PC-9 (cell line): ENCODE measurements at regions not wholly inside any gene's neighbourhood (a gene's known extent, or its start where the extent isn't known, plus 50 kb on each side); places are given as distances from the start of the nearest gene placed in this dataset.

Experiments
- BruUV-seq: library from RNA; stranded (reverse); fragments of 400-500 nt; replicated peaks from 2 replicates; lab custom pipeline; 2021; lab: Mats Ljungman, UMichigan
- CTCF ChIA-PET: fragments of 300-600 bp; sonication (Branson Sonifier 250); formaldehyde crosslinking; loops from one replicate; lab custom pipeline; 2022; ENCODE audit warnings: antibody characterized with exemption; lab: Charles Lee
- POLR2A ChIA-PET: fragments of 300-600 bp; sonication (Branson Sonifier 250); formaldehyde crosslinking; loops from one replicate; lab custom pipeline; 2022; ENCODE audit warnings: antibody characterized with exemption; ENCODE audit not compliant: unreplicated experiment; lab: Charles Lee
- DNase-seq, 2 experiments: peaks; one replicate each; pipeline versions ENCODE4 v3.0.0 to v3.0.0-alpha.2; 2015 to 2022; ENCODE audit warnings: mixed read lengths in 1 of 2
- H2AFZ ChIP-seq: fragments of 200-600 bp; sonication (generic); 2 replicates; pipeline ENCODE4 v1.8.1; 2017; ENCODE audit warnings: antibody characterized with exemption
- H3F3A ChIP-seq: fragments of 200-600 bp; sonication (generic); 2 replicates; pipeline ENCODE4 v1.8.1; 2017; ENCODE audit warnings: antibody characterized with exemption, mild to moderate bottlenecking, low read depth; ENCODE audit not compliant: insufficient read depth
- H3K27ac ChIP-seq: fragments of 200-600 bp; sonication (generic); 2 replicates; pipeline ENCODE4 v1.6.1; 2016; ENCODE audit warnings: mixed run types
- H3K27me3 ChIP-seq: fragments of 200-600 bp; sonication (generic); 2 replicates; pipeline ENCODE4 v1.6.1; 2016; ENCODE audit warnings: low read depth, mixed run types; ENCODE audit not compliant: insufficient read depth
- H3K36me3 ChIP-seq: fragments of 200-600 bp; sonication (generic); 2 replicates; pipeline ENCODE4 v1.6.1; 2016; ENCODE audit warnings: low read depth, mixed run types
- H3K4me1 ChIP-seq: fragments of 200-600 bp; sonication (generic); replicated peaks from 2 replicates; pipeline ENCODE4 v1.6.1; 2016; ENCODE audit warnings: mixed run types; ENCODE audit not compliant: insufficient read depth
- H3K4me2 ChIP-seq: fragments of 200-600 bp; sonication (generic); 2 replicates; pipeline ENCODE4 v1.6.1; 2017; ENCODE audit warnings: mixed run types
- H3K4me3 ChIP-seq: fragments of 200-600 bp; sonication (generic); 2 replicates; pipeline ENCODE4 v1.6.1; 2016; ENCODE audit warnings: mixed run types
- H3K79me2 ChIP-seq: fragments of 200-600 bp; sonication (generic); 2 replicates; pipeline ENCODE4 v1.6.1; 2017; ENCODE audit warnings: low read depth, mixed run types
- H3K9me2 ChIP-seq: fragments of 200-600 bp; sonication (generic); 2 replicates; pipeline ENCODE4 v1.8.1; 2017; ENCODE audit warnings: mild to moderate bottlenecking; ENCODE audit not compliant: insufficient read depth
- H3K9me3 ChIP-seq: fragments of 200-600 bp; sonication (generic); 2 replicates; pipeline ENCODE4 v1.8.1; 2016; ENCODE audit warnings: low read depth; ENCODE audit not compliant: insufficient read depth
- H4K20me1 ChIP-seq: fragments of 200-600 bp; sonication (generic); 2 replicates; pipeline ENCODE4 v1.8.1; 2017; ENCODE audit not compliant: insufficient read depth
- EZH2 ChIP-seq: fragments of 200-600 bp; sonication (generic); IDR thresholded peaks from 2 replicates; pipeline ENCODE4 v1.8.0; 2017; ENCODE audit warnings: antibody characterized with exemption, low read depth
- intact Hi-C: fragments of 100-400 bp; cut with micrococcal nuclease; formaldehyde crosslinking; loops from one replicate; pipeline ENCODE4 v1.10.0; 2022; ENCODE audit not compliant: unreplicated experiment
- TF ChIP-seq, protein P1 (sequence below): fragments of 200-600 bp; sonication (generic); conservative IDR thresholded peaks from 2 replicates; pipeline ENCODE4 v1.6.1; 2017; ENCODE audit warnings: mixed run types, antibody characterized with exemption, mild to moderate bottlenecking, moderate library complexity

DNA sequence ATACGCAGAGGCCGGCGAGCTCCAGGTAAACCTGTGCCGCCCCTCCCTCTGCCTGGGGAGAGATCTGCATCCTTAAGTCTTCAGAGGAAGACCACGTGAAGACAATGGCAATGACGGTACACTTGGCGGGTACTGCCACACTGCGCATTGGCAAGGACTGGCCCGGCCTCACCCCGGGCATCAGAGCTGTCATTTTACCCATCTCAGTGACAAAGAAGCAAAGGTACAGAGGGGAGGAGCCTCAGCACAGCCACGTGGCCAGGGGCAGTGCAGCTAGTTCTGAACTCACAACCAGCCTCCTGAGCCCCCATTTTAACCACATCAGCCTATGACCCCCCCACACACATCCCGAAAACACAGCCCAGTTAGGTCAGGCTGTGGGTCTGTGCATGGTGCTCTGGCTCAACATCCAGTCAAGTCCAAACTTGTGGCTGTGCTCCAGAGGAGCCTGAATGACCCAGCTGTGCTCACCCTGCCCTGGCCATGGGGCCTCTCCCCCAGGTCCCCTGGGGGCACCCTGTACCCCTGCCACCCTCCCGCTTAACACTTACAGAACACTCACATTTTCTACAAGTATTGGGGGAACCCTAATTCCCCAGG lies 80.6 kb downstream of the C16orf95 start:
- Histone ChIP-seq H3K36me3 (no peaks in the 10 kb centered on the region), H3K4me1 (peaks cover 40% of the 10 kb centered on the region), H3K27me3 (no peaks in the 10 kb centered on the region), H3K4me2 (no peak overlapping the region), H4K20me1 (no peaks in the 10 kb centered on the region), H3K27ac (no peak overlapping the region), H3F3A (peaks cover 33% of the 10 kb centered on the region), H3K9me2 (0 out of 2 replicates have a peak, but pooled peaks cover 4% of the 10 kb centered on the region), H3K4me3 (no peak overlapping the region), H3K79me2 (no peaks in the 10 kb centered on the region), H2AFZ (no peak overlapping the region), H3K9me3 (no peaks in the 10 kb centered on the region; the same call in 1 of the 2 replicates)
- ChIA-PET CTCF (no interaction called here), POLR2A (no interaction called here)
- TF ChIP-seq EZH2 = no peak
- TF ChIP-seq, protein P1, sequence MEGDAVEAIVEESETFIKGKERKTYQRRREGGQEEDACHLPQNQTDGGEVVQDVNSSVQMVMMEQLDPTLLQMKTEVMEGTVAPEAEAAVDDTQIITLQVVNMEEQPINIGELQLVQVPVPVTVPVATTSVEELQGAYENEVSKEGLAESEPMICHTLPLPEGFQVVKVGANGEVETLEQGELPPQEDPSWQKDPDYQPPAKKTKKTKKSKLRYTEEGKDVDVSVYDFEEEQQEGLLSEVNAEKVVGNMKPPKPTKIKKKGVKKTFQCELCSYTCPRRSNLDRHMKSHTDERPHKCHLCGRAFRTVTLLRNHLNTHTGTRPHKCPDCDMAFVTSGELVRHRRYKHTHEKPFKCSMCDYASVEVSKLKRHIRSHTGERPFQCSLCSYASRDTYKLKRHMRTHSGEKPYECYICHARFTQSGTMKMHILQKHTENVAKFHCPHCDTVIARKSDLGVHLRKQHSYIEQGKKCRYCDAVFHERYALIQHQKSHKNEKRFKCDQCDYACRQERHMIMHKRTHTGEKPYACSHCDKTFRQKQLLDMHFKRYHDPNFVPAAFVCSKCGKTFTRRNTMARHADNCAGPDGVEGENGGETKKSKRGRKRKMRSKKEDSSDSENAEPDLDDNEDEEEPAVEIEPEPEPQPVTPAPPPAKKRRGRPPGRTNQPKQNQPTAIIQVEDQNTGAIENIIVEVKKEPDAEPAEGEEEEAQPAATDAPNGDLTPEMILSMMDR = no peak
- BruUV-seq = no TSS peak
- DNase-seq = no peak
- intact Hi-C loops = no loop called here

DNA sequence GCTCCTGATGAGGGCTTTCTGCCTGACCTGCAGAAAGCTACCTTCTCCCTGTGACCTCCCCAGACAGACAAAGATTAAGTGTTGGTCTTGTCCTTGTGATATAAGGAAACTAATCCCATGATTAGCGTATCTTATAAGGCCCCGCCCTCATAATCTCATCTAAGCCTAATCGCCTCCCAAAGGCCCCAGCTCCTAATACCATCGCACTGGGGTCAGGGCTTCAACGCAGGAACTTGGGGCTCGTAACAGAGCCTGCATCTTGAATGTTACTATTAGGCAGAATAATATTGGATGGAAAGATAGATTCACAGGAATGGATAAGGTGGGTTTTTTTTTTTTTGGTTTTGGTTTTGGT lies 78.9 kb downstream of the C16orf95 start:
- no peaks in the 10 kb centered on the region for H3K9me3 ChIP-seq
- TF ChIP-seq EZH2 = no peak
- TF ChIP-seq, protein P1 = no peak
- POLR2A ChIA-PET = no interaction called here
- H3K27me3 ChIP-seq = no peaks in the 10 kb centered on the region
- CTCF ChIA-PET = interaction anchor here (0.7 kb wide), 2 partner anchors 406 to 1917 kb away, joined by 4 read pairs; no protein-coding TSS in a partner anchor
- no peak overlapping the region for H2AFZ ChIP-seq
- no peak overlapping the region for H3K4me3 ChIP-seq
- BruUV-seq = no TSS peak
- peaks cover 47% of the 10 kb centered on the region for H3K4me1 ChIP-seq
- 0 out of 2 replicates have a peak, but pooled peaks cover 4% of the 10 kb centered on the region for H3K9me2 ChIP-seq
- H3K4me2 ChIP-seq = peak overlapping the region; percentile 52
- peaks cover 39% of the 10 kb centered on the region for H3F3A ChIP-seq
- no peaks in the 10 kb centered on the region for H3K79me2 ChIP-seq
- intact Hi-C loops = no loop called here
- H3K36me3 ChIP-seq = no peaks in the 10 kb centered on the region
- H4K20me1 ChIP-seq = no peaks in the 10 kb centered on the region
- DNase-seq = no peak
- H3K27ac ChIP-seq = peak overlapping the region; percentile 91

DNA sequence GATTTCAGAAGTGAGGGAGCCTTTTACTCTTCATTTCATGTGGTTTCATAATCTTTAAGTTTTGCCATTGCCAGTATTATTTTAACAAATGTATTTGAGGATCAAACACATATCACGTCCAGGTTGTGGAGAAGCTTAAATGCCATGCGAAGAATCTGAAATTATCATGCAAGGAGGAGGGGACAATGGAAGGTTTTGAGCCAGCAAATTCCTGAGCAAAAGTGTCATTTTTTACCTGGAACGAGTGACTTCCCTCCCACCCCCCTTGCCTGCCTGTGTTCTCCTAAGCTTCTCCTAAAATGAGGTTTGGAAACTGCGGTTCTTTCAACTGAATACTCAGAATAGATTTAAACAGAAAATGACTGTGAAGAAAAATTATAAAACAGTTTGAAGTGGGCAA lies 77.6 kb downstream of the C16orf95 start:
- Histone ChIP-seq H3K4me2 (peak overlapping the region; percentile 73), H3K27me3 (no peaks in the 10 kb centered on the region), H3K4me3 (no peak overlapping the region; the same call in 1 of the 2 replicates), H3K4me1 (peaks cover 47% of the 10 kb centered on the region), H2AFZ (no peak overlapping the region), H3F3A (peaks cover 39% of the 10 kb centered on the region), H3K79me2 (no peaks in the 10 kb centered on the region), H3K9me2 (0 out of 2 replicates have a peak, but pooled peaks cover 4% of the 10 kb centered on the region), H3K9me3 (no peaks in the 10 kb centered on the region), H3K27ac (peak overlapping the region; percentile 91), H3K36me3 (no peaks in the 10 kb centered on the region), H4K20me1 (no peaks in the 10 kb centered on the region)
- TF ChIP-seq, protein P1 = no peak
- no peak for TF ChIP-seq EZH2
- CTCF ChIA-PET = no interaction called here
- BruUV-seq = no TSS peak
- POLR2A ChIA-PET = interaction anchor here (0.7 kb wide), 1 partner anchor 38 kb away, joined by 5 read pairs; no protein-coding TSS in a partner anchor
- no peak for DNase-seq
- intact Hi-C loops = no loop called here
